NCI-H2107 treated with DMSO at 0.1 percent for 48 hours (cell line): ENCODE measurements at regions not wholly inside any gene's neighbourhood (a gene's known extent, or its start where the extent isn't known, plus 50 kb on each side); places are given as distances from the start of the nearest gene placed in this dataset.
A peak's percentile ranks its signal among the peaks of the same experiment; 100 is the strongest.
"Not testable (repeated sequence)": the region's sequence is repeated elsewhere in the genome, so short reads cannot be mapped to it uniquely, and the experiment has no call there.

Experiments
- DNase-seq: peaks from one replicate; lab custom pipeline; 2025; ENCODE audit not compliant: unreplicated experiment; lab: John Stamatoyannopoulos, UW

DNA sequence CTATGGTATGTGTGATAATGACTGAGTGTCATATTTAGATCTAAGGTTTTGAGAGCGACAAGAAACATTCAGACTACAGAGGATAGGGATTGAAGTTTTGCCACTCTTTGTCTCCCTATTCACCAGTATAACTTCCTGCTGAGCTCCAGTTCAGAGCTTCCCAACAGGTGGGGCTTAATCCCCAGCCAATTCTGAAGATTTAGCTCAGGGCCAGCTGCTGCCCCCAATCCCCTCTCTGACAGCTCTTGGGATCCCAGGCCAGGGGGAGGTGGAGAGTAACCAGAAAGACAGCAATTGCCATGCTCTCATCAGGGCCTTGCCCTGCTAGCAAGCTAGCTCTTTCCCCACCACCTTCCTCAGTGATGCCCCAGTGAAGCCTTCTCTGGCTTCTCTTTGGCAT lies 57.8 kb downstream of the TRIL start:
- DNase-seq = no peak

DNA sequence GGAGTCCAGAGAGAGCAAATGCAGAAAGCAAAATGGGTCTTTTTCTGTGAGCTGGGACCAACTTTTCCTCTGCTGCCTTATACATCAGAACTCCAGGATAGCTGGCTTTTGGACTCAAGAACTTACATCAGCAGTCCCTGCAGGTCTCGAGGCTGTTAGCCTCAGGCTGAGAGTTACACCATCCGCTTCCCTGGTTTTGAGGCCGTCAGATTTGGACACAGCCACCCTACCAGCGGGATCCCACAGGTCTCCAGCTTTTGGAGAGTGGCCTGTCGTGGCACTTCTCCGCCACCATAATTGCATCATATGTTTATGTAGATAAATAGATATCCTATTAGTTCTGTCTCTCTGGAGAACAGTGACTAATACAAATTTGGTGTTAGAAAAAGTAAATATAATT lies 64.2 kb downstream of the TRIL start:
- no peak for DNase-seq

DNA sequence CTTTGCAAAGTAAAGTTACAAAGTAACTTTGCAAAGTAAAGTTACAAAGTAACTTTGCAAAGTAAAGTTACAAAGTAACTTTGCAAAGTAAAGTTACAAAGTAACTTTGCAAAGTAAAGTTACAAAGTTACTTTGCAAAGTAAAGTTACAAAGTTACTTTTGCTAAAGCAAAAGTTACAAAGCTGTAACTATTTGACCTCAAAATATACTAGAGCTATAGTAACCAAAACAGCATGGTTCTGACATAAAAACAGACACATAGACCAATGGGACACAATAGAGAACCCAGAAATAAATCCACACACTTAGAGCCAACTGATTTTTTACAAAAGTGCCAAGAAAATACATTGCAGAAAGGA lies 66.3 kb downstream of the TRIL start:
- not testable (repeated sequence) for DNase-seq

DNA sequence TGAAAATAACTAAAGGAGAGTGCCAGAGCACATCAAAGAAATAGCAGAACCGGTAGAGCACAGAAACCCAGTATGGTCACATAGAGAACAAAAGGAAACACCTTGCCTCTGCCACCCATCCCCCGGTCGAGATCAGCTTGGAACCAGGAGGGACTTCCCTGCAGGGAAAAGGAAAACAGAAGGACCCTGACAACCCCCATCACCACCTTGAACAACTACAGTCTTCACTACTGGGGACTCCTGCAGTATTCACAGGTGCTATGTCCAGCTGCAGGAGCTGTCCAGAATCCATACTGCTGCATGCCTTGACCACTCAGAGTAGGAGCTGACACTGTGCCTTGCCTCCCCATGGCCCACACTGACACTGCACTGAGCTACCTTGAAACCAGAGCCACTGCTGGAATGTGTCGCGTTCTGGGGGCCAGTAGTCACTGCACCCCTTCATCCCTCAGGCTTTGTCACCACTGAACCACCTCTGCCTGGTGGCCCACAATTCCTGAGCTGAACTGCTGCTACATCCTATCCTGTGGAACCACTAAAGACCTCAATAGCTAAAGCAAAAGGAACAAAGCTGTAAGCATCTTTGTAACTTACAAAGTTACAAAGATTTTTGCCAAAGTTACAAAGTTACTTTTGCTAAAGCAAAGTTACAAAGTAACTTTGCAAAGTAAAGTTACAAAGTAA lies 66.8 kb downstream of the TRIL start:
- DNase-seq = no peak

DNA sequence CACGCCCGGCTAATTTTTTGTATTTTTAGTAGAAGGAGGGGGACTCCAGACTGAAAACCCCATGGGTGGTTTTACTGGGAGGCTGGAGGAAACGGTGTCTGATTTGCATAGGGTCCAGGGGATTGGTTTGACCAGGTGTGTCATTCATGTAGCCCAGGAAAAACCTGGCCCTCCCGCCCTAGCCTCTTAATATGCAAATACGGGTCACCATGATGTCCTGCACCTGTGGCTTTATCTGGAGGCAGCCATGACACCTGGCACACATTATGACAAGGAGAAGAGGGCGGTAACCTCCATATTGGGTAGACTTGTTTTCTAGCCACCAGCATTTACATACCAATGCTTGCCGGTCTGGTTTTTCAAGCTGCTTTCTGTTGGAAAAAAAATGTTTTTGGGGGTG lies 68.0 kb downstream of the TRIL start:
- no peak for DNase-seq

DNA sequence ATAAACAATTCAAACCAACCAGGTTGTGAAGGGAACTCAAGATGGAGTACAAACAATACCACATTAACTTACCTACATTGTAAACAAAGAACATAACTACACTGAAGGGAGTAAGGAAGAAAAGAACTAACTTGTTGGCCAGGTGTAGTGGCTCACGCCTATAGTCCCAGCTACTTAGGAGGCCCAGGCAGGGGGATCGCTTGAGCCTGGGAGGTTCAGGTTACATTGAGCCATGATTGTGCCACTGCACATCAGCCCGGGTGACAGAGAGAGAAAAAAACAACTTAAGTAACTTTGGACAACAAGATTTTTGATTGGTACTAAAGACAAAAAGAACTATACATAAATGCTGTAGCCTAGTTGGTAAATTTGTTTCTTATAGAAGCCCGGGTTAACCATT lies 68.8 kb downstream of the TRIL start:
- DNase-seq = peak; percentile 33

DNA sequence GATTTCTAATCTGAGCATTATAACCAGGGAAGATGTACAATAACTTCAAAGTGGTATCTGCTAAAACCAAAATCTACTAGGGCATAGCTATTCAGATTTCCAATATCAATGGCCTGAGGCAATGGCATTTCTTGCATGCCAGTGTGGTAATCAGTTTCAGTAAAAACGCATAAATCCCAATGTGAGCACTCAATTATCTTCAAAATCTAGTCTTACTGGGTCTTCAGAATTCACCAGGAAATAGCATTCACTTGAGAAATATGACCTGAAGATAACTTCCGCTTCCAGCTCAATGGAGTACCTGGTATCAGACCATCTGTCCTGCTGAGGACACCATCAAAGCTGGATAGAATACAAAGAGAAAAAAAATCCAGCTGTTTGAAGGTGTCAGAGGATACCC lies 72.4 kb downstream of the TRIL start:
- no peak for DNase-seq

DNA sequence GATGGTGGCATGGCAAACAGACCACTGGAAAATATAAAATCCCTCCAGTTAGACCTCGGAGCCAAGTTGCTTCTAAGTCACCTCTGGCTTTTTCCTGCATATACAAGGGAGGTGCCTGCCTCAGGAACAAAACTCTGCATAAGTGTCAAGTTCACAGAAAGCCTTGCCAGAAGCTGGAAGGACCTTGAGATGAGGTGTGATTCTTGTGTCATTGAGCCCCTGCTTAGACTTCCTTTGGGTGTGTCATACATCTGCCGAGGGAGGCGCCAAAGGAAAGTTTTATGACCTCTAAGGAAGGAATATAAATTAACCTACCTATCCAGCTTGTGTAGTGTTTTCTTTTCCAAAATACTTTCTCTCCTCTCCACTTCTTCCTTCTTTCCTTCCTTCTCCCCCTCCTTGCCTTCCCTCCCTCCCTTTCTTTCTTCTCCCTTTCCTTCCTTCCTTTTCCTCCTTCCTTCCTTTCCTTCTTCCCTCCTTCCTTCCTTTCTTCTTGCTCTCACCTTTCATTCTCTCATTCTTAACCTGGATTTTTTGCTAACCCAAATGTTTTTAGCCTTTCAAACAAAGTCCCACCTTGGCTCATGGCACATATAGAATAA lies 75.2 kb downstream of the TRIL start:
- no peak for DNase-seq

DNA sequence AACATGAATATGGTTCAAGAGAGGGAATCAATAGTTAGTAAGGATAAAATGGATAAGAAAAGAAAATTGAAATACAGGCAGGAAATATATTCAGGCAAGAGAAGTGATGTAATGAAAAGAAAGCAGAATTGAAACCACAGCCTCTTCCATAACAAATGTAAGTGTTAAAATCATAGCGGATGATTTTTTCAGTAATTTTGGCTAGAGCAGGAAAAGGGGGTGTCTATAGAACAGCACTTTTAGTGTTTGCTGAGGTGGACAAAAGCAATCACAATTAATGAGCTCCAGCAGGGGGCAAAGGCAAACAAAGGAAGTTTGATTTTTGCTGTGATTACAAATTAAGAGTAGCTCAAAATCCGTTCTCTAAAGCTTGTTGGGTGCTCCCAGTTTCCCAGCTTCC lies 79.0 kb downstream of the TRIL start:
- DNase-seq = no peak

DNA sequence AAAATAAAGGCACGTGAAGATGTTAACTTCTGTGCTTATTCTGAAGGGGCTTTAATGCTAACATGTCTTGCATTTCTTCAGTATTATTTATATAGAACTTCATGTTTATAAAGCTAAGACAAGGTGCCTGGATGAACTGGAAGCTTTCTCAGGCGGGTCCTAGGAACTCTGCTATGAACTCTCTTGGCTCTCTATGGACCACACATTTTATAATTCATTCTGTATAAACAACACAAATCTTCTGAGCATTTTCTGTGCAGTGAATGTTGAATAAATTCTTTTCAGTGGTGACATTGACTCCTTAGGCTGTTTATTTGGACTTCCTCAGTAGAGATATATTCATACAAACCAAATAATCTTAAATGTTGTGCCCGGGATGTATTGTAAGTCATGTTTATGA lies 79.6 kb downstream of the TRIL start:
- DNase-seq = no peak
